Spleen (tissue), 7 donors: ENCODE measurements at regions not wholly inside any gene's neighbourhood (a gene's known extent, or its start where the extent isn't known, plus 50 kb on each side); places are given as distances from the start of the nearest gene placed in this dataset.

Experiments used
- CTCF ChIP-seq, 11 experiments: fragments of 200-600 bp in 7 of 11; fragments of 450-650 bp in 4 of 11; sonication (generic) in 4 of 11; IDR thresholded peaks in 8 of 11; conservative IDR thresholded peaks in 3 of 11; 1 replicate in 7 of 11; 2 replicates in 4 of 11; pipeline versions ENCODE4 v1.4.0 to v1.8.0; 2016 to 2021; ENCODE audit warnings: antibody characterized with exemption in 11 of 11, inconsistent platforms in 4 of 11, mild to moderate bottlenecking in 1 of 11
- POLR2A ChIP-seq, 3 donors: fragments of 450-650 bp; IDR thresholded peaks; one replicate each; pipeline ENCODE4 v1.5.1; 2017; ENCODE audit warnings: antibody characterized with exemption in 3 of 3, mild to moderate bottlenecking in 1 of 3
- POLR2AphosphoS5 ChIP-seq, 3 donors: sonication (generic); formaldehyde crosslinking; IDR thresholded peaks; one replicate each; pipeline ENCODE4 v1.5.1; 2017; ENCODE audit warnings: antibody characterized with exemption in 3 of 3
- donor health status: DM: no; HTN: no; CAD: no; lungs with moderate emphysema.
- donor health status: DM: no; HTN: no; CAD: no.
- donor health status: DM: no; HTN: no; CAD: no.

- TF ChIP-seq CTCF (IDR thresholded peaks at IDR 0.05 in 8 of 11, conservative IDR thresholded peaks at IDR 0.05 in 3 of 11) (no peak), POLR2AphosphoS5 (IDR thresholded peaks at IDR 0.05) (no peak), POLR2A (IDR thresholded peaks at IDR 0.05) (no peak)
These were observed 124.8 kb upstream of the NDUFV2 start for GRCh38 chr18:8977701-8978100.
